DND-41 (cell line): ENCODE measurements at regions not wholly inside any gene's neighbourhood (a gene's known extent, or its start where the extent isn't known, plus 50 kb on each side); places are given as distances from the start of the nearest gene placed in this dataset.
A peak's percentile ranks its signal among the peaks of the same experiment; 100 is the strongest.
"Not testable (repeated sequence)": the region's sequence is repeated elsewhere in the genome, so short reads cannot be mapped to it uniquely, and the experiment has no call there.

ENCODE experiments used
- ATAC-seq: fragments of 200-7000 bp; cut with Tn5 transposase; 3 replicates; pipeline ENCODE4 v1.9.1; 2021; ENCODE audit warnings: low read depth; ENCODE audit not compliant: insufficient read depth
- DNase-seq: peaks from one replicate; pipeline ENCODE4 v3.0.0-alpha.2; 2020
- H2AFZ ChIP-seq: 2 replicates; pipeline ENCODE4 v1.6.0; 2012; ENCODE audit warnings: low read depth, low read length
- H3K27ac ChIP-seq: 2 replicates; pipeline ENCODE4 v1.5.1; 2012; ENCODE audit warnings: low read length, inconsistent platforms
- H3K27me3 ChIP-seq: fragments of 200-600 bp; sonication (generic); 2 replicates; pipeline ENCODE4 v1.6.0; 2012; ENCODE audit warnings: low read length, mild to moderate bottlenecking, inconsistent platforms; ENCODE audit not compliant: insufficient read depth, poor library complexity
- H3K36me3 ChIP-seq: 2 replicates; pipeline ENCODE4 v1.5.1; 2012; ENCODE audit warnings: low read length, inconsistent platforms; ENCODE audit not compliant: insufficient read depth
- H3K4me1 ChIP-seq: 2 replicates; pipeline ENCODE4 v1.5.1; 2012; ENCODE audit warnings: mild to moderate bottlenecking, low read length; ENCODE audit not compliant: insufficient read depth
- H3K4me2 ChIP-seq: 2 replicates; pipeline ENCODE4 v1.6.0; 2012; ENCODE audit warnings: mild to moderate bottlenecking, moderate library complexity, low read length, inconsistent platforms; ENCODE audit not compliant: insufficient read depth
- H3K4me3 ChIP-seq, 2 experiments: fragments of 200-600 bp in 1 of 2; shearing (Covaris generic) in 1 of 2; 2 replicates each; pipeline ENCODE4 v1.5.1; 2012 to 2016; ENCODE audit warnings: inconsistent platforms in 2 of 2, low read length in 2 of 2, mild to moderate bottlenecking in 2 of 2, low read depth in 1 of 2, moderate library complexity in 1 of 2
- H3K79me2 ChIP-seq: 2 replicates; pipeline ENCODE4 v1.6.0; 2012; ENCODE audit warnings: low read length, inconsistent platforms; ENCODE audit not compliant: insufficient read depth
- H3K9ac ChIP-seq: 2 replicates; pipeline ENCODE4 v1.6.0; 2012; ENCODE audit warnings: low read depth, mild to moderate bottlenecking, inconsistent platforms, low read length, moderate library complexity
- H3K9me3 ChIP-seq: 2 replicates; pipeline ENCODE4 v1.5.1; 2012; ENCODE audit warnings: low read length, moderate library complexity, mild to moderate bottlenecking, inconsistent platforms; ENCODE audit not compliant: insufficient read depth, severe bottlenecking
- H4K20me1 ChIP-seq: 2 replicates; pipeline ENCODE4 v1.6.0; 2012; ENCODE audit warnings: low read length; ENCODE audit not compliant: insufficient read depth
- EZH2 ChIP-seq: IDR thresholded peaks from 3 replicates; pipeline ENCODE4 v1.6.1; 2012; ENCODE audit warnings: borderline replicate concordance, low read depth, mild to moderate bottlenecking, moderate library complexity, low read length, inconsistent platforms; ENCODE audit not compliant: severe bottlenecking
- TF ChIP-seq, protein P1 (sequence below): IDR thresholded peaks from 2 replicates; pipeline ENCODE4 v1.5.1; 2012; ENCODE audit warnings: borderline replicate concordance, low read length, moderate library complexity, mild to moderate bottlenecking; ENCODE audit not compliant: poor library complexity, severe bottlenecking; ENCODE audit errors: extremely low read depth

GRCh38 chr3:4251412-4251811, 51.8 kb upstream of the SETMAR start:
- TF ChIP-seq, protein P1, sequence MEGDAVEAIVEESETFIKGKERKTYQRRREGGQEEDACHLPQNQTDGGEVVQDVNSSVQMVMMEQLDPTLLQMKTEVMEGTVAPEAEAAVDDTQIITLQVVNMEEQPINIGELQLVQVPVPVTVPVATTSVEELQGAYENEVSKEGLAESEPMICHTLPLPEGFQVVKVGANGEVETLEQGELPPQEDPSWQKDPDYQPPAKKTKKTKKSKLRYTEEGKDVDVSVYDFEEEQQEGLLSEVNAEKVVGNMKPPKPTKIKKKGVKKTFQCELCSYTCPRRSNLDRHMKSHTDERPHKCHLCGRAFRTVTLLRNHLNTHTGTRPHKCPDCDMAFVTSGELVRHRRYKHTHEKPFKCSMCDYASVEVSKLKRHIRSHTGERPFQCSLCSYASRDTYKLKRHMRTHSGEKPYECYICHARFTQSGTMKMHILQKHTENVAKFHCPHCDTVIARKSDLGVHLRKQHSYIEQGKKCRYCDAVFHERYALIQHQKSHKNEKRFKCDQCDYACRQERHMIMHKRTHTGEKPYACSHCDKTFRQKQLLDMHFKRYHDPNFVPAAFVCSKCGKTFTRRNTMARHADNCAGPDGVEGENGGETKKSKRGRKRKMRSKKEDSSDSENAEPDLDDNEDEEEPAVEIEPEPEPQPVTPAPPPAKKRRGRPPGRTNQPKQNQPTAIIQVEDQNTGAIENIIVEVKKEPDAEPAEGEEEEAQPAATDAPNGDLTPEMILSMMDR, result no peak
- no peak for TF ChIP-seq EZH2
- ATAC-seq (peak; percentile 49; the same call in 2 of the 3 replicates), DNase-seq (no peak)
- Histone ChIP-seq H4K20me1 (no peaks in the 10 kb centered on the region), H3K36me3 (no peaks in the 10 kb centered on the region), H3K4me3 (no peak overlapping the region), H3K4me2 (no peak overlapping the region), H3K27ac (no peak overlapping the region), H3K79me2 (no peaks in the 10 kb centered on the region), H3K27me3 (no peaks in the 10 kb centered on the region), H3K9ac (no peak overlapping the region), H2AFZ (no peak overlapping the region), H3K4me1 (no peaks in the 10 kb centered on the region), H3K9me3 (no peaks in the 10 kb centered on the region)

GRCh38 chr3:4253072-4253832, 49.9 kb upstream of the SETMAR start:
- DNase-seq, H3K9me3 ChIP-seq, H3K9ac ChIP-seq, H2AFZ ChIP-seq, H4K20me1 ChIP-seq, H3K4me1 ChIP-seq, ATAC-seq, H3K4me3 ChIP-seq, H3K4me2 ChIP-seq, H3K36me3 ChIP-seq, H3K79me2 ChIP-seq, H3K27me3 ChIP-seq, H3K27ac ChIP-seq: not testable (repeated sequence)
